ENCODE measurements at regions not wholly inside any gene's neighbourhood (a gene's known extent, or its start where the extent isn't known, plus 50 kb on each side); places are given as distances from the start of the nearest gene placed in this dataset.

DNA sequence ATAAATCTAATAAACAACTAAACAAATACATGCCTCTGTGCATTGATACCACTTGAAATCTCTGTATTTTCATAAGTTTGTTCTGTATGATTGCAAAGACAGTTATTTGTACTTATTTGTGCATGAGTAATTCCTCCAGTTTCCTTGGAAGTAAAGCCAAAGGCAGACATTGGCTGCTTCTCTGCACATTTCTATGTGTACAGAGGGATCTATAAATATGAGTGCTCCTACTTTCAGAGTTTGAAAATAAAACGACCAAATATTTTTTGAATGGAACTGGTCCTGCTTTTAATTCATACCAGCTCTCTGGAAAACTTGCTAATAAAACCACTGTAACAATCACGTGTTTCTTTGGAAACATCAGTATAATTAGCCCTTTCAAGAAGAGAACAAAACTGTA lies 306.5 kb downstream of the MAN2A1 start:
- no peak for TF ChIP-seq POLR2AphosphoS5 (IDR thresholded peaks at IDR 0.05)
- TF ChIP-seq, protein P1, sequence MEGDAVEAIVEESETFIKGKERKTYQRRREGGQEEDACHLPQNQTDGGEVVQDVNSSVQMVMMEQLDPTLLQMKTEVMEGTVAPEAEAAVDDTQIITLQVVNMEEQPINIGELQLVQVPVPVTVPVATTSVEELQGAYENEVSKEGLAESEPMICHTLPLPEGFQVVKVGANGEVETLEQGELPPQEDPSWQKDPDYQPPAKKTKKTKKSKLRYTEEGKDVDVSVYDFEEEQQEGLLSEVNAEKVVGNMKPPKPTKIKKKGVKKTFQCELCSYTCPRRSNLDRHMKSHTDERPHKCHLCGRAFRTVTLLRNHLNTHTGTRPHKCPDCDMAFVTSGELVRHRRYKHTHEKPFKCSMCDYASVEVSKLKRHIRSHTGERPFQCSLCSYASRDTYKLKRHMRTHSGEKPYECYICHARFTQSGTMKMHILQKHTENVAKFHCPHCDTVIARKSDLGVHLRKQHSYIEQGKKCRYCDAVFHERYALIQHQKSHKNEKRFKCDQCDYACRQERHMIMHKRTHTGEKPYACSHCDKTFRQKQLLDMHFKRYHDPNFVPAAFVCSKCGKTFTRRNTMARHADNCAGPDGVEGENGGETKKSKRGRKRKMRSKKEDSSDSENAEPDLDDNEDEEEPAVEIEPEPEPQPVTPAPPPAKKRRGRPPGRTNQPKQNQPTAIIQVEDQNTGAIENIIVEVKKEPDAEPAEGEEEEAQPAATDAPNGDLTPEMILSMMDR (IDR thresholded peaks at IDR 0.05) = no peak
